Psoas muscle (tissue), 7 donors: ENCODE measurements at regions not wholly inside any gene's neighbourhood (a gene's known extent, or its start where the extent isn't known, plus 50 kb on each side); places are given as distances from the start of the nearest gene placed in this dataset.

Experiments used
- ATAC-seq, 4 donors: fragments of 200-7000 bp; cut with Tn5 transposase; one replicate each; pipeline ENCODE4 v1.9.1; 2020; ENCODE audit warnings: moderate library complexity in 3 of 4, mild to moderate bottlenecking in 2 of 4
- DNase-seq, 2 donors: peaks; one replicate each; pipeline ENCODE4 v3.0.0-alpha.2; 2020
- H3K27ac ChIP-seq: fragments of 200-600 bp; one replicate; pipeline ENCODE4 v1.8.0; 2022
- H3K27me3 ChIP-seq, 3 donors: fragments of 200-600 bp in 1 of 3; one replicate each; pipeline versions ENCODE4 v1.6.1 to v1.8.0; 2013 to 2022; ENCODE audit warnings: low read length in 2 of 3, mild to moderate bottlenecking in 2 of 3, moderate library complexity in 1 of 3; ENCODE audit not compliant: insufficient read depth in 3 of 3
- H3K36me3 ChIP-seq, 2 donors: fragments of 200-600 bp in 1 of 2; one replicate each; pipeline versions ENCODE4 v1.6.1 to v1.8.0; 2013 to 2022; ENCODE audit warnings: low read depth in 1 of 2, mild to moderate bottlenecking in 1 of 2, moderate library complexity in 1 of 2; ENCODE audit not compliant: insufficient read depth in 1 of 2
- H3K4me1 ChIP-seq: fragments of 200-600 bp; one replicate; pipeline ENCODE4 v1.8.0; 2022
- H3K4me3 ChIP-seq: fragments of 200-600 bp; one replicate; pipeline ENCODE4 v1.8.0; 2022; ENCODE audit warnings: mild to moderate bottlenecking
- H3K9me3 ChIP-seq: fragments of 200-600 bp; one replicate; pipeline ENCODE4 v1.8.0; 2022
- CTCF ChIP-seq: fragments of 200-600 bp; IDR thresholded peaks from one replicate; pipeline ENCODE4 v1.8.0; 2022; ENCODE audit warnings: antibody characterized with exemption
- WGBS, 3 donors: extraction: QIAGEN DNeasy Blood & Tissue Kit; methylation state at CpG; one replicate each; pipeline versions ENCODE4 v1.1.6 to v1.1.7; 2013; 5-methylcytosine and 5-hydroxymethylcytosine counted together
- intact Hi-C, 2 donors: fragments of 100-400 bp; cut with DNase I; formaldehyde crosslinking; loops; one replicate each; pipeline versions ENCODE4 v1.11.0 to v1.14.2; 2022
- donor health status: healthy with polysubstance abuse.
- donor health status: DM: no; HTN: no; CAD: no; lungs with moderate emphysema.
- donor health status: Bipolar disorder and iron deficiency.
- donor health status: healthy.
- donor health status: DM: yes; HTN: yes; CAD: no.
- donor health status: DM: no; HTN: no; CAD: no.
- donor health status: DM: yes; HTN: yes; CAD: no.

- no peak for DNase-seq
- ATAC-seq = no peak
- peaks cover 0 to 2% (median 0%) of the 10 kb centered on the region in 3 donors for H3K27me3 ChIP-seq
- no peak overlapping the region for H3K27ac ChIP-seq
- H3K36me3 ChIP-seq = no peaks in the 10 kb centered on the region
- no peaks in the 10 kb centered on the region for H3K9me3 ChIP-seq
- intact Hi-C loops = no loop called here
- no peaks in the 10 kb centered on the region for H3K4me1 ChIP-seq
- no peak for TF ChIP-seq CTCF
- 70 to 81% (median 79%) methylated on average over 3 of the region's 3 CpGs for WGBS, 3 donors
- H3K4me3 ChIP-seq = no peak overlapping the region
Observed at GRCh38 chr1:221793439-221794078, 51.7 kb upstream of the DUSP10 start.

- Histone ChIP-seq H3K4me1 (no peaks in the 10 kb centered on the region), H3K27ac (no peak overlapping the region), H3K36me3 (no peaks in the 10 kb centered on the region), H3K9me3 (no peaks in the 10 kb centered on the region), H3K27me3 (peaks cover 0 to 2% (median 0%) of the 10 kb centered on the region in 3 donors), H3K4me3 (no peak overlapping the region)
- TF ChIP-seq CTCF = no peak
- DNase-seq = no peak
- intact Hi-C loops = no loop called here
- ATAC-seq = no peak
- WGBS, 3 donors = 80 to 89% (median 84%) methylated on average over 2 of the region's 2 CpGs
Observed at GRCh38 chr1:221791846-221792245, 50.0 kb upstream of the DUSP10 start.
